Activated naive CD4-positive, alpha-beta T cell treated with anti-CD3 and anti-CD28 coated beads, Interleukin-2, amount 10 ng/mL, durations not matched to agents 7 days and 5 days (primary cell): ENCODE measurements at regions not wholly inside any gene's neighbourhood (a gene's known extent, or its start where the extent isn't known, plus 50 kb on each side); places are given as distances from the start of the nearest gene placed in this dataset.
A peak's percentile ranks its signal among the peaks of the same experiment; 100 is the strongest.

ENCODE experiments used
- CTCF ChIA-PET: fragments of 350-600 bp; sonication (Branson Sonifier 250); formaldehyde crosslinking; loops from one replicate; lab custom pipeline; 2021; ENCODE audit warnings: antibody characterized with exemption; lab: Charles Lee
- DNase-seq: peaks from one replicate; pipeline ENCODE4 v3.0.0-alpha.2; 2020
- H3K27ac Mint-ChIP-seq: one replicate; pipeline ENCODE4 v1.8.0; 2021; ENCODE audit warnings: mild to moderate bottlenecking, moderate library complexity, mixed read lengths
- H3K27me3 Mint-ChIP-seq: one replicate; pipeline ENCODE4 v1.8.0; 2021; ENCODE audit warnings: mild to moderate bottlenecking, mixed read lengths
- H3K36me3 Mint-ChIP-seq: one replicate; pipeline ENCODE4 v1.8.0; 2021; ENCODE audit warnings: mixed read lengths
- H3K4me1 Mint-ChIP-seq: one replicate; pipeline ENCODE4 v1.8.0; 2021; ENCODE audit warnings: mixed read lengths
- H3K4me3 Mint-ChIP-seq: one replicate; pipeline ENCODE4 v1.8.0; 2021; ENCODE audit warnings: mild to moderate bottlenecking, moderate library complexity, mixed read lengths
- H3K9me3 Mint-ChIP-seq: one replicate; pipeline ENCODE4 v1.8.0; 2021; ENCODE audit warnings: mixed read lengths

DNA sequence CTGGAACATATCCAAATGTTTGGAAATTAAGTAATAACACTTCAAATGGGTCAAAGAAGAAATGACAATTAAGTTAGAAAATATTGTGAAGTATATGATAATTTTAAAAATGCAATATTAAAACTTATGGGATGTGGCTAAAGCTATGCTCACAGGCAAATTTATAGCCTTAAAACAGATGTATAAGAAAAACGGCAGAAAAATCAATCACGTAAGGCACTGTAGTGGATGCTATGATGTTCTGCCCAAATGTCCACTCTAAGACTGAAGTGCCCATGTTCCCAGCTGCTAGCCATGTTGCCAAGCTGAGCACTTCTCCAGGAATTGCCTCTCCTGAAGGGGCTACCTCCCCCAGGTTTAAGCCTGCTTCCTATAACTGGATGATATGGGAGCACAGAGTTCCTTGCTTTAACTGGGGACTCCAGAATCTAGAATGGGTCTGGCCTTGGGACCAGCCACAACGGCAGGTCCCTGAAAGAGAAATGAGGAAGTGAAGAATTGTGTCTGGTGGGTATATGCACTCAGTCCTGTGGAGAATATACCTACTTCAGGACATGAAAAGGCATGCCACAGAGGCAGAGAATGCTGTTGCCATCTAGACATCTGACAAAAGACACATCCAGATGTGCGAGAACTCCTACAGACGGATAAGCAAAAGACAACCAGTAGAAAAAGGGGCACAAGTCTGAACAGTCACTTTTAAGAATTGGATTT, 78.2 kb upstream of the RXRA start:
- DNase-seq, result no peak
- Mint-ChIP-seq H3K9me3 (peaks cover 19% of the 10 kb centered on the region), H3K27ac (no peak overlapping the region), H3K4me1 (peaks cover 6% of the 10 kb centered on the region), H3K36me3 (no peaks in the 10 kb centered on the region), H3K4me3 (no peak overlapping the region), H3K27me3 (peaks cover 13% of the 10 kb centered on the region)
- CTCF ChIA-PET, result no interaction called here

DNA sequence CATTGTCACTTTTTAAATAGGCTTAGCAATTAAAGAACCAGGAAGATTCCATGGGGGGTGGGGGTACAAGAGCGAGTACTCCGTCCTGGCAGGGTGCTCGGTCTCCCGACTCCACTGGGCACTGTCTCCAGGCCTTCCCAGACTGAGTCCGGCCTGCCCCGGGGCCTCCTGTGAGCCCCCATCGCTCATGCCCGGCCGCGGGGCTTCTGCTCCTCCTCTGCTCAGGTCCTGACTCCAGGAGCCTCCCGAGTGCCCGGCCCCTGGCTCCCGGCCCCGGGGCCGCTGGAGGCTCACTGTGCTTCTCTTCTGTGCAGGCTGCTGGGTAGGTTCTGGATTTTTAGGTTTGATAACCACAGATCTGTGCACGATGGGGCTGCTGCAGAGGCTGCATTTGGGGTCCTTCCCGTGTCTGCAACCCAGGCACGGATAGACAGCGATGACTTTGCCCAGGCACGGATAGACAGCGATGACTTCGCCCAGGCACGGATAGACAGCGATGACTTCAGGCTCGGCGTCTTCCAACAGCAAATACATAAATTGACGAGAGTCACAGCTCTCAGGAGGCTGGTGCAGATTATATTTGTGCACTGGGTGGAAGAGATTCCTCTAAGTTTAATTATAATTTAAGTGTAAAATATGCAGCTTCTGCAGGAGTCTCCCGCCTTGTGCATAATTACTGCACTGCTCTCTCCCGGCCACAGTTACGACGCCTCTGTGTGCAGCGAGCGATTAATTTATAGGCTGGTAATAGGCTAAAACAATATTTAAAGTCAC, 74.8 kb upstream of the RXRA start:
- Mint-ChIP-seq H3K9me3 (peaks cover 19% of the 10 kb centered on the region), H3K27me3 (peaks cover 7% of the 10 kb centered on the region), H3K36me3 (no peaks in the 10 kb centered on the region), H3K4me3 (no peak overlapping the region), H3K27ac (no peak overlapping the region), H3K4me1 (no peaks in the 10 kb centered on the region)
- no peak for DNase-seq
- CTCF ChIA-PET, result no interaction called here

GRCh38 chr9:134252084-134252830, 74.0 kb upstream of the RXRA start:
- Mint-ChIP-seq H3K36me3 (no peaks in the 10 kb centered on the region), H3K27ac (no peak overlapping the region), H3K9me3 (peaks cover 19% of the 10 kb centered on the region), H3K27me3 (peaks cover 7% of the 10 kb centered on the region), H3K4me3 (no peak overlapping the region), H3K4me1 (no peaks in the 10 kb centered on the region)
- no peak for DNase-seq
- CTCF ChIA-PET, result no interaction called here

DNA sequence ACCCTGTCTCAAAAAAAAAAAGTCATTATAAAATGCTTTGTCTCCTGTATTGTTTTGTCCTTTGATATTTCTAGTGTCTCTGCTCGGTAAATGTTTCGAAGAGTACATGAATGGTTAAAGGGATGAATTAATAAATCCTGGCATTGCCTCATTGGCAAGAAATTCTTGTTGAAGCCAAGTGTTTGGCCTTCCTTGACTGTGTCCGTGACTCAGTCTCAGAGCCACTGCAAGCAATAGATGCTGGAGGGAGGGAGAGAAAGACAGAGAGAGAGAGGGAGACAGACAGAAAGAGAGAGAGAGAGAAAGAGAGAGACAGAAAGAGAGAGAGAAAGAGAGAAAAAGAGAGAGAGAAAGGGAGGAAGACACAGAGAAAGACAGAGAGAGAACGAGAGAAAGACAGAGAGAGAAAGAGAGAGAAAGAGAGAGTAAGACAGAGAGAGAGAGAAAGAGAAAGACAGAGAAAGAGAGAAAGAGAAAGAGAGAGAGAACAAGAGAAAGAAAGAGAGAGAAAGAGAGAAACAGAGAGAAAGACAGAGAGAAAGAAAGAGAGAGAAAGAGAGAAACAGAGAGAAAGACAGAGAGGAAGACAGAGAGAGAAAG, 72.5 kb upstream of the RXRA start:
- Mint-ChIP-seq H3K27ac (no peak overlapping the region), H3K27me3 (peaks cover 7% of the 10 kb centered on the region), H3K4me1 (no peaks in the 10 kb centered on the region), H3K9me3 (peaks cover 6% of the 10 kb centered on the region), H3K36me3 (no peaks in the 10 kb centered on the region), H3K4me3 (no peak overlapping the region)
- CTCF ChIA-PET, result no interaction called here
- no peak for DNase-seq

DNA sequence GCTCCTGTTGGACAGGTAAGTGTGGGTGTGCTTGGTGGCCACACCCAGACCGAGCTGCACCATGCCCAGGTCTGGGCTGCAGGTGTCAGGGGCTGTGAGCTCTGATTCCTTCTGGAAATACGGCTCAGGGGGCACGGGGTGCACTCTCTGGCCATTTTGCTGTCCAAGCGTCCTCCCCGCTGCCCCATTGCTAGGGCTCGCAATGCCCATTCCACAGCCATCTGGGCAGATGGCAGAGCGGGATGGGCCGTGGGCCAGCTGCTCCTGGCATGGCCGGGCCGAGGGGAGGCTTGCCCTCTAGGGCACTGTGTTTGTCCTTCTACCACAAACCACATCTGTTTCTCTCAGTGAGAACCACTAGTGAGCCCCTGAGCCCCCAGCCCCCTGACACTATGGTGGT, 67.9 kb upstream of the RXRA start:
- Mint-ChIP-seq H3K4me1 (no peaks in the 10 kb centered on the region), H3K27me3 (peaks cover 8% of the 10 kb centered on the region), H3K36me3 (no peaks in the 10 kb centered on the region), H3K4me3 (no peak overlapping the region), H3K9me3 (no peaks in the 10 kb centered on the region), H3K27ac (peak overlapping the region; percentile 71)
- CTCF ChIA-PET, result no interaction called here
- DNase-seq, result no peak

DNA sequence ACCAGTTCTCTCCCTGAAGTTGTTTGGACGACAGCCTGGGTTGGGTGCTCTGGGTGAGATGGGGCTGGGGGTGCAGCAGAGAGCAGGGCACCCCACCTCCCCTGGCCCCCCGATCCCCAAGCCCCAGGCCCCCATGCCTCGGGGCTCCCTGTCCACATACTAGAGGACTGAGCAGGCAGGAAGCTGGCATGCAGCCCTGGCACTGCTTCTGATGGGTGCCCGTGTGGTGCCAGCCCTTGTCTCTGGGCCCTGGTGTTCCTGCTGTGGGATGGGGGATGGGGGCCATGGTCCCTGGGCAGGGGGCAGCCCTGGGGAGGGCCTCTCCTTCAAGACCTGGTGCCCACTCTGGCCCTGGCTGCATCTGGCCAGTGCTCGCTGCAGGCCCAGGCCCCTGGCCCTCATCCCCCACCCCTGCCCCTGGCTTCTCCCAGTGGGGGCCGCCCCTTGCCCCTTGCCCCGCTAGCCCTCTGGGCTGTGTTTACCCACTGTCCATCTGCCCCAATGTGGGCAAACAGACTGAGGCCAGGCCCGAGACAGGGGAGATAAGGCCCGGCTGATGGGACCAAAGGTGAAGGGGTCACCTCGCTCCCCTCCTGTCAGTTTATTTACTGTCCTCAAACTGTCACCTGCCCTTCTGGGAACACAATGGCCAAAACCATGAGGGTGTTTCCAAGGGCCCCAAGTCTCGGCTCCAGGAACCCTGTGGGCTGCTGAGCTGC, 67.3 kb upstream of the RXRA start:
- no peak overlapping the region for H3K4me3 Mint-ChIP-seq
- H3K4me1 Mint-ChIP-seq, result no peaks in the 10 kb centered on the region
- no peaks in the 10 kb centered on the region for H3K9me3 Mint-ChIP-seq
- H3K27ac Mint-ChIP-seq, result no peak overlapping the region
- CTCF ChIA-PET, result no interaction called here
- H3K27me3 Mint-ChIP-seq, result peaks cover 11% of the 10 kb centered on the region
- no peaks in the 10 kb centered on the region for H3K36me3 Mint-ChIP-seq
- DNase-seq, result no peak

- H3K27me3 Mint-ChIP-seq, result peaks cover 15% of the 10 kb centered on the region
- H3K27ac Mint-ChIP-seq, result no peak overlapping the region
- H3K4me3 Mint-ChIP-seq, result no peak overlapping the region
- CTCF ChIA-PET, result no interaction called here
- no peak for DNase-seq
- no peaks in the 10 kb centered on the region for H3K36me3 Mint-ChIP-seq
- no peaks in the 10 kb centered on the region for H3K9me3 Mint-ChIP-seq
- H3K4me1 Mint-ChIP-seq, result no peaks in the 10 kb centered on the region
Measured at GRCh38 chr9:134259708-134260107, 66.5 kb upstream of the RXRA start.

DNA sequence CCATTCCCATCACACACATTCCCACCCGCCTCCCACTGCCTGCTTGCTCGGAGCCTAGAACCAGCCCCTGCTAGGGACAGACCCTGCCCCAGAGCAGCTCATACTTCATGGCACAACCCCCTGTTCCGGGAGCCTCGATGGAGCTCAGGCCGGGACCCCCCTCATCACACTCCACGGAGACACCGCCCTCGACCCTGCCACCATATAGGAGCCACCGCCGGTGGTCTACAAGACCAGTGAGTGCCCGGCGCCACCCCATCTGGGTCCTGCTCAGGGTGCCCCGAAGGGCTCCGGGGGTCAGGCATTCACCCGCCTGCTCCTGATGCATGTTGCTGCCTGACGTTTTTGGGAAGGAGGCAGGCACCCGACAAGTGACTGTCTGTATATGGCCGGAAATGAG, 65.5 kb upstream of the RXRA start:
- Mint-ChIP-seq H3K4me3 (no peak overlapping the region), H3K27ac (no peak overlapping the region), H3K36me3 (no peaks in the 10 kb centered on the region), H3K4me1 (no peaks in the 10 kb centered on the region), H3K9me3 (no peaks in the 10 kb centered on the region), H3K27me3 (peaks cover 23% of the 10 kb centered on the region)
- CTCF ChIA-PET, result no interaction called here
- no peak for DNase-seq

GRCh38 chr9:134262035-134262434, 64.2 kb upstream of the RXRA start:
- Mint-ChIP-seq H3K27me3 (peaks cover 23% of the 10 kb centered on the region), H3K4me1 (no peaks in the 10 kb centered on the region), H3K27ac (no peak overlapping the region), H3K4me3 (no peak overlapping the region), H3K9me3 (no peaks in the 10 kb centered on the region), H3K36me3 (no peaks in the 10 kb centered on the region)
- no peak for DNase-seq
- CTCF ChIA-PET, result no interaction called here

- peaks cover 38% of the 10 kb centered on the region for H3K27me3 Mint-ChIP-seq
- no peak overlapping the region for H3K27ac Mint-ChIP-seq
- H3K4me3 Mint-ChIP-seq, result no peak overlapping the region
- H3K4me1 Mint-ChIP-seq, result no peaks in the 10 kb centered on the region
- DNase-seq, result no peak
- no peaks in the 10 kb centered on the region for H3K36me3 Mint-ChIP-seq
- H3K9me3 Mint-ChIP-seq, result no peaks in the 10 kb centered on the region
- CTCF ChIA-PET, result no interaction called here
Measured at GRCh38 chr9:134263596-134263995, 62.7 kb upstream of the RXRA start.

- CTCF ChIA-PET, result no interaction called here
Measured at GRCh38 chr9:134264169-134264568, 62.1 kb upstream of the RXRA start.

GRCh38 chr9:134265078-134265477, 61.2 kb upstream of the RXRA start:
- Mint-ChIP-seq H3K4me1 (no peaks in the 10 kb centered on the region), H3K4me3 (no peak overlapping the region), H3K27ac (no peak overlapping the region), H3K9me3 (no peaks in the 10 kb centered on the region), H3K27me3 (peaks cover 51% of the 10 kb centered on the region), H3K36me3 (no peaks in the 10 kb centered on the region)
- CTCF ChIA-PET, result no interaction called here
- DNase-seq, result no peak

More at GRCh38 chr9:134264169-134264568, 62.1 kb upstream of the RXRA start:
- H3K4me1 Mint-ChIP-seq, result no peaks in the 10 kb centered on the region
- H3K27ac Mint-ChIP-seq, result no peak overlapping the region
- H3K27me3 Mint-ChIP-seq, result peaks cover 43% of the 10 kb centered on the region
- DNase-seq, result no peak
- H3K4me3 Mint-ChIP-seq, result no peak overlapping the region
- H3K9me3 Mint-ChIP-seq, result no peaks in the 10 kb centered on the region
- no peaks in the 10 kb centered on the region for H3K36me3 Mint-ChIP-seq

- no peaks in the 10 kb centered on the region for H3K36me3 Mint-ChIP-seq
- no peak overlapping the region for H3K4me3 Mint-ChIP-seq
- DNase-seq, result no peak
- no peak overlapping the region for H3K27ac Mint-ChIP-seq
- H3K9me3 Mint-ChIP-seq, result no peaks in the 10 kb centered on the region
- peaks cover 57% of the 10 kb centered on the region for H3K27me3 Mint-ChIP-seq
- CTCF ChIA-PET, result no interaction called here
- no peaks in the 10 kb centered on the region for H3K4me1 Mint-ChIP-seq
Measured at GRCh38 chr9:134266418-134266817, 59.8 kb upstream of the RXRA start.
